HG02973 (cell line): ENCODE measurements at regions not wholly inside any gene's neighbourhood (a gene's known extent, or its start where the extent isn't known, plus 50 kb on each side); places are given as distances from the start of the nearest gene placed in this dataset.
"Not testable (repeated sequence)": the region's sequence is repeated elsewhere in the genome, so short reads cannot be mapped to it uniquely, and the experiment has no call there.

Experiments
- ATAC-seq: cut with Tn5 transposase; IDR thresholded peaks from one replicate; pipeline ENCODE4 v1.9.1; 2021; ENCODE audit warnings: moderate library complexity; ENCODE audit not compliant: unreplicated experiment

GRCh38 chr18:56489893-56490292 is 148.5 kb downstream of the TXNL1 start:
- no peak for ATAC-seq

DNA sequence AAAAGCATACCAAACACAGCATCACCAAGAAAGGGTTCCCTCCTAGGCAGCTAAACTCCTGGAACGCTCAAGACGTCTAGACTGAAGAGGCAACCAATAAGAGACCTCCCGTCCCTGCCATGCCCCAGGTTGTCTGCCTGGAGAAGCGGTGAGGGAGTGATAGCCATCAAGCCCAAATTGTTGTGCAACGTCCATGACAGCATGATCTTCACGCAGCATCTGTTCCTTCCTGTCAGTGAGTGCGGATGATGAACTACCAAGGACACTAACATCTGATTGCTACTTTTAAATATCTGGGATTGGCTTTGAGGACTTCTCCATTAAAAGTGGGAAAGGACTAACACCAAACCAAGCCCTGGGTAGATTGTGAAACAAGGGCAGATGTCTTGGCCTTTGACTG is 149.7 kb downstream of the TXNL1 start:
- ATAC-seq = no peak

GRCh38 chr18:56487801-56488200 is 150.6 kb downstream of the TXNL1 start:
- ATAC-seq = no peak

DNA sequence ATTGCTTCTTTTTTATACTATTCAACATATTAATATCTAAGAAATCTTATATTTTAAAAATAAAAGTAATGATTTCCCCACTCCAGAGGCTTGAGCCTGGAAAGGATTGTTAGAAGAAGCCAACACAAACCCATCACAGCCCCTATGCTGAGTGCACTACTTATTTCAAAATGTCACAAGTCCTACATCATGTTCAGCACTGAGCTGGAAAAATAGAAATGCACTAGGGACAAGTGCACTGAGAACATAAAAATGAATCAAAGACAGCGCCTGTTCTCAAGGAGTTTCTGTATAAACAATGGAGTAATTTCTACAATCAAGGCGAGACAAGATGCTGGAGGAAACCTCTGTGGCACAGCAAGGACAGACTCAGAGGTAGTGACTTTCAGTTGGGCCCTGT is 155.0 kb downstream of the TXNL1 start:
- no peak for ATAC-seq

- not testable (repeated sequence) for ATAC-seq
Measured at GRCh38 chr18:56482813-56483212, 155.6 kb downstream of the TXNL1 start.

DNA sequence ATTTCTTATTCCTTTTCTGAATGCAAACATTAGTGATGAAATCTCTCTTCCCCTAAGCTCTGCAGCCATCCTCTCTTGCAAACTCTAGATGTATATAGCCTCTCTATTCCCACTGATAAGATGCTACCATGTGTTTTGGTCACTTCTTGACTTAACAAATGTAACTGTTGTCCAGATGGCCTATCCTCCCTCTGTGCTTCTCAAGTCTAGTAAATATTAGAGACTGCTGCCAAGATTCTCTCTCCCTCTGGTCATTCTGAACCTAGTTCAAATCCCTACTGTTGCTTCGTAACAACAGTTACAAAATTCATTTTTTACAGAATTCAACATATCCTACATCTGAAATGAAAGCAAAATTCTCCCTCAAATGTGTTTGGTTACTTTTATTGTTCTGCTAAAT is 156.6 kb downstream of the TXNL1 start:
- no peak for ATAC-seq

- ATAC-seq = no peak
Measured at GRCh38 chr18:56479841-56480240, 158.6 kb downstream of the TXNL1 start.

GRCh38 chr18:56475250-56475649 is 163.1 kb downstream of the TXNL1 start:
- ATAC-seq = no peak

GRCh38 chr18:56473400-56474024 is 164.9 kb downstream of the TXNL1 start:
- no peak for ATAC-seq

- no peak for ATAC-seq
Measured at GRCh38 chr18:56470406-56471351, 167.7 kb downstream of the TXNL1 start.

GRCh38 chr18:56469582-56469981 is 168.8 kb downstream of the TXNL1 start:
- no peak for ATAC-seq

- no peak for ATAC-seq
Measured at GRCh38 chr18:56468396-56468795, 170.0 kb downstream of the TXNL1 start.

DNA sequence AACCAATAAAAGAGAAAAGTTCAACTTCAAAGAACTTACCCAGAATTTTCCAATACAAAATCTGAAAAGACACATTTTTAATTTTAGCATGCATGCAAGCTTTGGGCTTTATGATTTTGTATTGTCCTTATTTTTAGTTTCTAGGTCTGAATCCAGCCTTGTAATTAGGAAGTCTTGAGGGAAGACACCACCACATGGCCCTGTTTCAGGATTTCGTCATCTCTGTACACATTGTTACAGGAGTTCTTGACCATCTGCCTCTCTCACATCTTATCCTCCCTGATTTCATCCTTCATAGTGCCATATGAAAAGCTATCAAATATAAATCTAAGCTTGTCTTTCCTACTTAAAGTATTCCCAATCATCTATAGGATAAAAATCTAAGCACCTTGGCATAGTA is 176.1 kb downstream of the TXNL1 start:
- ATAC-seq = no peak

GRCh38 chr18:56461151-56461550 is 177.2 kb downstream of the TXNL1 start:
- ATAC-seq = no peak

GRCh38 chr18:56460581-56460980 is 177.8 kb downstream of the TXNL1 start:
- ATAC-seq = no peak

- ATAC-seq = no peak
Measured at GRCh38 chr18:56458770-56459712, 179.4 kb downstream of the TXNL1 start.

DNA sequence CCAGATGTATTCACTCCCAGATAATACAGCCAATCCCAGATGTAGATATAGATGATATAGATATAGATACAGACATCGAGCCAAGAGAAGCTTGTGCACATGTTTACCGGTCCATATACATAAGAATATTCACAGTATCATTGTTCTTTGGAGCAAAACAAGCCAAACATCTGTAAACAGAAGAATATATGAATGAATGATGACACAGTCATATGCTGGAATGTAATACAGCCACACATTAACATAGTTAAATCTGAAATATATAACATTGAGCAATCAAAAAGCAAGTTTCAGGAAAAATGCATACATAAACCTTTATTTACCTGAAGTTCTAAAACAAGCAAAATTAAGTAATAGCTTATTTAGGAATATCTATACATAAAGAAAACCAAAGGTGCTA is 182.5 kb downstream of the TXNL1 start:
- ATAC-seq = no peak

GRCh38 chr18:56455141-56455540 is 183.3 kb downstream of the TXNL1 start:
- no peak for ATAC-seq

GRCh38 chr18:56453631-56454030 is 184.8 kb downstream of the TXNL1 start:
- no peak for ATAC-seq

DNA sequence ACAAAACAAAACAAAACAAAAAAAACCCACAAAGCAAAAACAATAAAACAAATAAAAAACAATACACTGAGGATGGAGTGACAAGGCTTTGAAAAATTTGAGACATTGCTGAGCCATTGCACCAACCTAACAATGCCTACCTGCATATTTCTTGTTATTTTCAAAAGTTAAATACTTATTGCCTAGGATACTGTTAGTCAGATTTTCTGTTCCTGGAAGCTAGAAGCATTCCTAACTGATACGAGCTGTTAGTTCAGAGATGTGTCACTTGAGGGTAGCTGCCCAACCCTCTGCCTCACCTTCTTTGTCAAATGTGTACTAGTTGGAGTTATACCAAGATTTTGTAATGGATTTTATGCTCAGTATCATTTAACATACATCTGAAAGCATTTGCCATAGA is 187.2 kb downstream of the TXNL1 start:
- ATAC-seq = no peak

- ATAC-seq = no peak
Measured at GRCh38 chr18:56448751-56449150, 189.6 kb downstream of the TXNL1 start.
